ENCODE measurements at regions not wholly inside any gene's neighbourhood (a gene's known extent, or its start where the extent isn't known, plus 50 kb on each side); places are given as distances from the start of the nearest gene placed in this dataset.
"Not testable (repeated sequence)": the region's sequence is repeated elsewhere in the genome, so short reads cannot be mapped to it uniquely, and the experiment has no call there.

DNA sequence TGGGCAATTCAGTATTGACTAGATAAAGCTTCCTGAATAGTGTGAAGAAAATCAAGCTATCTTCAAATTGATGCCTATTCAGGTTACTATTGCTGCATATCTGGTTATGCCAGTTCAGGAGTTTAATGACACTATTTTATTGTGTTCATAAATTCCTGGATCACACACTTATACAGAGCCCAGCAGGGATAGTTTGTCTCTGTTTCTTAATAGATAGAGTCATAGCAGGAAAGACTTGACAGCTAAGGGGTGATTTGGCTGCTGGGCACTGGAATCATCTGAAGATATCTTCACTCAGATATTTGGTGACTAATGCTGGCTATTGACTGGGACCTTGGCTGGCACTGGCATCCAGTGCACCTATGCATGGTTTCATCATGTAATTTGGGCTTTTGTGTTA is 187.8 kb downstream of the PYDC2 start:
- no peak for DNase-seq

DNA sequence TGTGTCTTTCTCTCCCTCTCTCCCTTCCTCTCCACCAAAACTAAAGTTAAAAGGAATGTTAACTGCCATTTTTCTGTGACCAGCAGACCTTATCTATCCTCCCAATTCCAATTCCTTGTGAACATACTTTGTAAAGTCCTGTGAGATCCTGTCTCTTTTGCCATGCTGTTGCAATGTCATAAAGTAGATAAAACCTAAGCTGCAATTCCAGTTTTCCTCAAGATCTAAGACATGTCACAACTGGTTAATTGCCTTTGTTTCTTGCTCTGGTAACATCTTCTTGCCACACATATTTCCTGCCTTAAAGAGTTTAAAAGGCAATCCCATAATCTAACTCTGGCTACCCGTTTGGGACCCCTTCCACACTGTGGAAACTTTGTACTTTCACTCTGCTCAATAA is 188.7 kb downstream of the PYDC2 start:
- DNase-seq: no peak

DNA sequence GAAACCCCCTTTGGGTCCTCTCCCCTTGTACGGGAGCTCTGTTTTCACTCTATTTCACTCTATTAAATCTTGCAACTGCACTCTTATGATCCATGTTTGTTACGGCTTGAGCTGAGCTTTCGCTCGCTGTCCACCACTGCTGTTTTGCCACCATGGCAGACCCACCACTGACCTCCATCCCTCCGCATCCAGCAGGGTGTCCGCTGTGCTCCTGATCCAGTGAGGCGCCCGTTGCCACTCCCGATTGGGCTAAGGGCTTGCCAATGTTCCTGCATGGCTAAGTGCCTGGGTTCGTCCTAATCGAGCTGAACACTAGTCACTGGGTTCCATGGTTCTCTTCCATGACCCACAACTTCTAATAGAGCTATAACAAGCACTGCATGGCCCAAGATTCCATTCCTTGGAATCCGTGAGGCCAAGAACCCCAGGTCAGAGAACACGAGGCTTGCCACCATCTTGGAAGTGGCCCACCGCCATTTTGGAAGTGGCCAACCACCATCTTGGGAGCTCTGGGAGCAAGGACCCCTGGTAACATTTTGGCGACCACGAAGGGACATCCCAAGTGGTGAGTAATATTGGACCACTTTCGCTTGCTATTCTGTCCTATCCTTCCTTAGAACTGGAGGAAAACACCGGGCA is 197.9 kb downstream of the PYDC2 start:
- DNase-seq: not testable (repeated sequence)

DNA sequence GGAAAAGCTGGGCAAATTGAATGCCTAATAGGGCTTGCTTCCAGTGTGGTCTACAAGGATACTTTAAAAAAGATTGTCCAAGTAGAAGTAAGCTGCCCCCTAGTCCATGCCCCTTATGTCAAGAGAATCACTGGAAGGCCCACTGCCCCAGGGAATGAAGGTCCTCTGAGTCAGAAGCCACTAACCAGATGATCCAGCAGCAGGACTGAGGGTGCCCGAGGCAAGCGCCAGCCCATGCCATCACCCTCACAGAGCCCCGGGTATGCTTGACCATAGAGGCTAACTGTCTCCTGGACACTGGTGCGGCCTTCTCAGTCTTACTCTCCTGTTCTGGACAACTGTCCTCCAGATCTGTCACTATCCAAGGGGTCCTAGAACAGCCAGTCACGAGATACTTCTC is 201.2 kb downstream of the PYDC2 start:
- DNase-seq: not testable (repeated sequence)

DNA sequence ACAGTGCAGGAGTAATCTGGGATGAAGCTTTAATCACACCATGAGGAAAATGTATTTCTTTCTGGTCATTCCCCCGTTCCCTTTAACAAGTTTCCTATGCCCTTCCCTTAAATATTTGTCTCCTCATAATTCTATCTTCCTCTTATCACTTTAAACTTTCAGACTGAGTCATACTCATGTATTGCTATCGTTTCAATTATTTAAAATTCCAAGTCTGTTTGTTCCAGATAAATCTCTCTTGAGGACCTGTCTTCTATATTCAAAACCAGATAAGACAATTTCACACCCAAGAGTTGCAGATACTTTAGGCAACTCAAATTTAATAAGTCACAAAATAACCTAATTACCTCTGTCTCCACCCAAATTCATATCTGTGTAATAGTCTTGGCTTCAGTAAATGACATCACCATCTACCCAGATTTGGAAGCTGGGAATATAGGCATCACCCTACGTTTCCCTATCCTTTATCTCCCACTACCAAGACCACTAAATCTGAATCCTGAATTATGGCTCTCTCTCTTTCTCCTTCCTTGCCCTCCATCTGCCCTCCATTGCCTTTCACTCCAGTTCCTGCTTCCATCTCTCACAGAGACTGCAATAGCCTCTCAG is 220.1 kb downstream of the PYDC2 start:
- DNase-seq: no peak

DNA sequence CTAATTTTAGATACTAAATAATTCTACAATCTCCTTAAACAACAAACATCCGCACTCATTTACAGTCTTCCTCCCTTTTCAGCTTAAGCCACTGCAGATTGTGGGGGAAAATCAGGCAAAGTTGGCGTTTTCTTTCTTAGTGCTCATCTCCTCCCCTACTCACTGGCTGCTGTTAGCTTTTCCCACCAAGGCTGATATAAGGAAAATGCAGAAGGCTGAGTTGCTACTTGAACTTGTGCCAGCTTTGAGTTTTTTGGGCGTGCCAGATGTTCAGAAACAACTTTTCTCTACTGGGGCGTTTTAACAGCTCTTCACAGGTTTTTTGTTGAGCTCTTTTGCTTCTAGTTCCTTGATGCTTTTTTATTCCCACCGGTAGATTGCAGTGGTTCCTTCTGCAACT is 222.0 kb downstream of the PYDC2 start:
- DNase-seq: no peak

DNA sequence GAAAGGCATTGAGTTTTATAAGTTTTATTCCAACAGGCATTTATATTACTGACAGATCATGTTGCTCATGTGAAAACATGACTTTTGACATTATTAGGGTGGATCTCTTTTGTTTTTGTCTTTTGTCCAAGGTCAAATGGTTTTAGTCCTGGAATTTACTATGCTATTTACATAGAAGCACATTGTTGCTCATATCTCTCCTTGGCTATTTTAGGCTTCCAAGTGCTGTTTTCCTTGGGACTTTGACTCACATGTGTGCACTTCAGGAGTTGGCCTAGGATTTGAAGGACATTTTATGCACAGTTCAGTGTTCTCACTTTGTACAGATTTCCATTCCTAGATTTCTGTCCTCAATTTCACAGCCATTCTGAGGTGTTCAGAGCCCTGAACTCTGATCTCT is 225.7 kb downstream of the PYDC2 start:
- DNase-seq: no peak

DNA sequence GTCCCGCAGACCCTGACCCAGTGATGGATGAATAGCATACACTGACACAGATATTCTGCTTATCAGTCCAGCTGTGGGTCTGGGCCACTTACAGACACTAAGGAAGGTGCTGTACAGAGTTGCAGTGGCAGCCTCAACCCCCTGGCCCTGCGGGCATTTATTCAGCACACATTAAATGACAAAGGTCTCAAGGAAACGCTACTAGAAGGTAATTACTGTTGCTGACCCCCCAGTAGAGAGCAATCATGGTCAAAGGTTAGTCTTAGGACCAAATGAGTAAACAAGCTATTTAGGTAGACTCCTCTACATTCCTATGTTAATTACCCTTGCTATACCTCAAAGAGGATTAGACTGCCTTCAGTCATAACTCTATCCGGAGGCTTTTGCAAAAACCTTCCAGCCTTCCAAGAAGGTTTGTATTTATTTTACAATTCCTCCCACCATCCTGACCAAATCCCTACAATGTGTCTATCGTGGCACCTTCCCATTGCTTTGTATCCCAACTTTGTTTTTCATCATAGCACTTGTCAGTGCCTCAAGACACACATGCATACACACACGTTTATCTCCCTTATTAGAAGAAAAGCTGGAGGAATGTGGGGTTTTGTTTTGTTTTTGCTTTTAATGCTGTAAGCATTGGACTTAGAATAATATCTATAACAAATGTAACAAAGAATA is 227.9 kb downstream of the PYDC2 start:
- DNase-seq: no peak

DNA sequence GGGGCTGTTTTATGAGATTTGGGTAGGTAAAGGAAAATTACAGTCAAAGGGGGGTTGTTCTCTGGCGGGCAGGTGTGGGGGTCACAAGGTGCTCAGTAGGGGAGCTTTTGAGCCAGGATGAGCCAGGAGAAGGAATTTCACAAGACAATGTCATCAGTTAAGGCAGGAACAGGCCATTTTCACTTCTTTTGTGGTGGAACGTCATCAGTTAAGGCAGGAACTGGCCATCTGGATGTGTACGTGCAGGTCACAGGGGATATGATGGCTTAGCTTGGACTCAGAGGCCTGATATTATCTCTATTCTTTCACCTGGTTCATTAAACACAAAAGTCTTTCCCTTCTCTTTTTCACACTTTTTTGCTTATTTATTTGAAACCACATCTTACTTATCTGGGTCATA is 230.2 kb downstream of the PYDC2 start:
- not testable (repeated sequence) for DNase-seq

DNA sequence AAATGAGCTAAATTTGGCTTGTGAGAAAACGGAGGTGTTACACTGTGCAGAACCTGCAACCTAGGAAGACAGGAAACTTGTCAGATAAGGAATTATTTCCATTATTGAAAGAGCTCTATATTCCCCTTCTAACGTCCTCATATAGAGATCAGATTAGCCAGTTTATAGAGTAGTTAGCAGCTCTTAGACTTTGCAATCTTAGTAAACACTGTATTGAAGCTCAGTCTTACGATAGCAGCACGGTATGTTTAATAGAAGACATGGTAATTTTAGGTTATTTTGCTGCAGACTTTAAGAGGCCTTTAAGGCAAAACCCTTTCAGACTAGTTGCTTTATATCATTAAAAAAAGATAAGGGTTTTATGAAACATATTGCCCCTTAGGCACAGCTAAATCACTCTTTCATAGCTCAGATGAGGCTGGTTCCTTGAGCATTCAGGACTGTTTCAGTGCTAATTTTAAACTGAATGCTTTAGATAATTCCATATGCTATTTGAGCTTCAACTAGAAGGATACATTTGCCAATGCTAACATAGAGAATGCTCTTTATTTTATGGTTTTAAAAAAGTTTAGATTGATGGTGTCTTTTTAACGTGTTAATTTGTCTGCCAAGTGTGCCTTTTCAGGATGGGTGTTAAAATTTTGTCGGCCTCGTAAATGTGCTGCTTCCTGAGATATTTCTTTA is 234.3 kb downstream of the PYDC2 start:
- DNase-seq: no peak

DNA sequence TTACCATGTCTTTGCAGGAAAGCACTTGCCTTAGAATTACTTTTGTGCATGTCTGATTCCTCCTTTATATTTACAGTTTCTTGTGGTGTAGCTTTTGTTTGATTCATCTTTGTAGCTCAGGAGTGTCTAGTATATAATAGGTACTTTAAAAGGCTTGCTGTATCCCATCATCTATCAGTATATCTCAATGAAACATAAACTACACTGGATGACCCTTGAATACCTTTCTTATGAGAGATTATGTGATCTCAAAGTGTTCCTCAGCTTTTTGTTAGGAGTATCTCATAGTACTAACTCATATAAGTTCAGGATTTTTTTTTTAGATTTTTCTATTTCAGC is 234.8 kb downstream of the PYDC2 start:
- no peak for DNase-seq

DNA sequence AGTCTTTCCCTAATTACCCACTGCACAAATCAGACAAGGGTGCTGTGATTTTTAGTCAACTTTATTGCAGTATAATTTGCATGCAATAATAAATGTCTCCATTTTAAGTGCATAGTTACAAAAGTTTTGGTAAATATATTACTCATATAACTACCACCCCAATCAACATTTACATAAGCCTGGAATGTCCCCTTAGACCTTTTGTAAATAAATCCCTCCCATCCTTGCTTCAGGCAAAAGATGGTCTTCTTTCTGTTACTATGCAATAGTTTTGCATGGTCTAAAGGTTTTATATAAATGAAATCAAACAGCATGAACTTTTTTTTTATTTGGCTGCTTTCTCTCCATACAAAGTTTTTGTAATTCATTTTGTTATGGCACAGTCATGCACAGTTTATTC is 235.4 kb downstream of the PYDC2 start:
- DNase-seq: no peak

DNA sequence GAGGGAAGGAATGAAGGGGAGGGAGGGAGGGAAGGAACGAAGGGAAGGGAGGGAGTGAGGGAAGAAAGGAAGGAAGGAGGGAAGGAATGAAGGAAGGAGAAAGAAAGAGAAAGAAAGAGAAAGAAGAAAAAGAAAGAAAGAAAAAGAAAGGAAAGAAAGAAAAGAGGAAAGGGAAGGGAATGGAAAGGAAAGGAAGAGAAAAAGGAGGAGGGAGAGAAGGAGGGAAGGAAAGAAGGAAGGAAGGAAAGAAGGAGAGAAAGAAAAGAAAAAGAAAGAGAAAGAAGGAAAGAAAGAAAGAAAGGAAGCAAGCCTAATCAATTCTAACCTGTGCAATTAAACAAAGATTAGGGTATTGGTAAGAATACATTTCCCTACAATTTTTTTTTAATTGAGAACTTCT is 238.6 kb downstream of the PYDC2 start:
- DNase-seq: no peak

DNA sequence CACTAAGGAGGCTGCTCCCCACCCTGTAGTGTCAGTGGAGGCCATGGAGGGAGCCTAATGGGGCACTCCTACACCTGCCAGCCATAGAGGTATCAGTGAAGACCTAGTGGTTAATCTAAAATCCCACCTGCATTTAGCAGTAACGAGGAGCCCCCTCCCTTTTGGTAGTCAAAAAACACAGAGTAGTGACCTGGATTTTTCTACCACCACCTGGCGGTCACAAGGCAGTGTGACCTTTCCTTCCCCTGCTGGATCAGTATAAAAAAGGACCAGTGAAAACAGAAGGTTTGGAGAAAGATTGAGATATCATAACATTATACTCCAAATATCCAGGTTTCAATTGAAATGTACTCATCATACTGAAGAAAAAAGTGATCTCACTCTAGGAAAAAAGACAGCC is 241.2 kb downstream of the PYDC2 start:
- no peak for DNase-seq

DNA sequence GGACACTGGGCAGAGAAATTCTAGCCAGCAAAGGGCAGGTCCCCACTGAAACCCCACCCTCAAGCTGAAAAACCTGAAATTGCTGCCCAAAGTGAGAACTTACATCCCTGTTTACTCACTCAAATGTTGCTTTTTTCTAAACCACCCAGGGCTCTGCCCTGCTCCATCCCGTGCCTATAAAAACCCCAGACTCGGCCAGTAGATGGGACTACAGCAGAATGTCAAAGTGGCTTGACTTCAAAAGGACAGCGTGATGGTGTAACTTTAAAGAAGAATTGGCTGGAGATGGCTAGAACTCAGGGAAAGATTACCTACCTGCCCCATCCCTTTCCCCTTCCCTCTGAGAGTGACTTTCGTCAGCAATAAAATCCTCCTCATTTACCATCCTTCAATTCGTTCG is 246.9 kb downstream of the PYDC2 start:
- no peak for DNase-seq

DNA sequence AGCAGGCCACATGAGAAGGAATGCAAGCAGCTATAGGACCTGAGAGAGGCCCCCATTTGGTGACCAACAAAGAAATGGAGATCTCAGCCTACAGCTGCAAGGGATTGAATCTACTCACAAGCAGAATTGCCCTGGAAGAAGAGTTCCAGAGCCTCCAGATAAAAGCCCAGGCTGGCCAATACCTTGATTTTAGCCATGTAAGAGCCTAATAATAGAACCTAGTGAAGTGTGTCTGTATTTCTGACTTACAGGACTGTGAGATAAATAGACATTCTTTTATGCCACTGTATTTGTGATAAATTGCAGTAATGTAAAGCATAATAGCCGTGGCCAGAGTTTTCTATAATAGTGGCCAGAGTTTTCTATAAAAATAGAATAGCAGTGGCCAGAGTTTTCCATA is 254.6 kb downstream of the PYDC2 start:
- no peak for DNase-seq

DNA sequence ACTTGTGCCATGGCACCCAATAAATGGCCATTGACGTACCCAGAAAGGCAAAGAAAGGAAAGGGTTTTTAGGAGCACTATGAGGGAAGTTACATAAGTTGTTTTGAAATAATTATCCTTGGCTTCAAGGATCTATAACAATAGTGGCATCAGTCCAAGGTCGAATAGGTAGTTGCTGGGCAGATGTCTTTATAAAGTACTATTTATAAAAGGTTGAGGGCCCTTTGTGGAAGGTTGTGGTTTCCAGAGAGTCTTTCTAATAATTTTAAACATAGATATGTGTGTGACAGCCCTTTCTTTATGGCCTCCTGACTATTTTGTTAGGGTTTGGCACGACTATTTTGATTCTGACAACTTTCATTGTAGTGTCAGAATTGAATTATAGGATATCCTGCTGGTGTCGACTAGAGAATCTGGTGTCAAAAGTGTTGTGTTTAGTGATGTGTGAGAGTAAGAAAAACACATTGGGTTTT is 260.5 kb downstream of the PYDC2 start:
- DNase-seq: no peak

DNA sequence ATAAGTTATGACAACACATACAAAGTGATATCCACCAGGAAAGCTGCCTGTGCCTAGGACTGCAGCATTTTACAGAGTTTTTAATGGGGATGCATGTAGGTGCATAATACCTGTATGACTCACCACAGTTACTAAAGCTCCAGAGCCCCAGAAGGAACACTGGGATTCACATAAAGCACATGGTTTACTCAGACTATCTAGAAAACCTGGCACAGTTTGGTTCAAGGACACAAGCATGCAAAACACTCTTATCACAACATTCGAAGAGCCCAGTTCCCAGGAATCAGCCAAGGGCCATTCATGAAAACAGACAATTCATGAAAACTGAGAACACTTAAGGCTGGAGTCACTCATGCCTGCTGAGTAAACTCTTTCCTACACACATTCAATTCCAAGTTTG is 261.0 kb downstream of the PYDC2 start:
- peak in 1 of 2 experiments; percentile 4 for DNase-seq

DNA sequence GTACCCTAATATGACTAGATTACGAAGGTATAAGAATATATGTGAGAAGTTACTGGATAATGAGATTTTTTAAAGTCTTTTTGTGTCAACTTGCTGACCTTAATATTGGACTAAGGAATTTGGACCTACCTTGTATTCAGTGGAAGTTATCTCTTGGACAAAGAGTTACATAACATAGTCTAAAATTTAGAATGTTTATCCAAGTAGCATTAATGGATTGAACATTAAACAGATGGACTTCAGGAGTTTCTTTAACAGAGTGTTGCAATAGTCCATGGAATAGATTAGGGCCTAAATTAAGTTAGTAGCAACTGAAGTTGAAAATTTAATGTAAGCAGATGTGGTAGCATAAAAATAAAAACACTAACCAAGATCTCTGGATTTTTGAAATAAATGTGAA is 266.4 kb downstream of the PYDC2 start:
- no peak for DNase-seq

DNA sequence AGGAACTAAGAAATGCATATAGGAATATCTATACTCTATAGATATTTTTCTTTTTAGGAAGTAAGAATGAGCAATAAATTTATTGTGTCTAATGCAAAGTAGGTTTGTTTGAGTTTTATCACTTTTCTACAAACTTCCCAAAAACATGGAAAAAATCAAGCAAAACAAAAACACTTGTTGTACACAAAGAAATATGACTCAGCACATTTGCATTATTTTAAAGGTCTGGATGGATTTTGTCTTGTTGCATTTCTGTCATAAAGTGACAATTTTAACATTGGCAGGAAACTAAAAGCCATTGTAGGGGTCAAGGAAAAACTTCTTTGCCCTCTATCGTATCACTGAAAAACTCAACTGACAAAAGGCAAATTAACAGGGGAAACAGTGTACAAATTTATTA is 267.2 kb downstream of the PYDC2 start:
- DNase-seq: no peak

DNA sequence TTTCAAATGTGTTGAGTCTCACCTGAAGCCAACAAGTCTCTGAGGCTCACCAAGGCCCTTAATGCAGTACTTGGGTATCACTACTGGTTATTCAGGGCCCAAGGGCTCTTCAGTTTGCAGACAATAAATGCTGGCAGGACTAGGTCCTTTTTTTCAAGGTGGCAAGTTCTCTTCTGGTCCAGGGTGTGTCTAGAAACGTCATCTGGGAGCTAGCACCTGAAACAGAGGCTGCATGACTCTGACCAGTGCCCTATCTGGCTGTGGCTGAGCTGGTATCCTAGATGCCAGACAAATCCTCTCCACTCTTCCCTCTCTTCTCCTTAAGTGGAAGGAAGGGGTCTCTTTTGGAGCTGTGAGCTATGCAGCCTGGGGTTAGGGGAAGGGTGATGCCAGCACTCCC is 276.8 kb downstream of the PYDC2 start:
- DNase-seq: no peak

DNA sequence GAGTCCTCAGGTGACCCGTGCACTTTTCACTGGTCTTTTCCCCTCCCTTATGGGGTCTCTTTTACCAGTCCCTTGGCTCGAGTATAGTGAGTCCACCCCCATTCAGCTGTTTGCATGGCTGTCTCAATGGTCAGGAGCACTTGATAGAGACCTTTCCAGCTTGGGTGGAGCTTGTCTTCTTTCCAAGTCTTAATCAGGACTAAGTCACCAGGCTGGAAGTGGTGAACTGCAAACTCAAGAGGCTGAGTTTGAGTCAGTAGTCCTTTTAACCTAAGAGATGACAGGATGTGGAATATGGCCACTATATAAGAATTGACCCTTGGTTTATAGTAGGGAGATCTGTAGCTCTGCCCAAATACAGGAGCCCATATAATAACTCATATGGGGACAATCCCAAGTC is 279.7 kb downstream of the PYDC2 start:
- no peak for DNase-seq

DNA sequence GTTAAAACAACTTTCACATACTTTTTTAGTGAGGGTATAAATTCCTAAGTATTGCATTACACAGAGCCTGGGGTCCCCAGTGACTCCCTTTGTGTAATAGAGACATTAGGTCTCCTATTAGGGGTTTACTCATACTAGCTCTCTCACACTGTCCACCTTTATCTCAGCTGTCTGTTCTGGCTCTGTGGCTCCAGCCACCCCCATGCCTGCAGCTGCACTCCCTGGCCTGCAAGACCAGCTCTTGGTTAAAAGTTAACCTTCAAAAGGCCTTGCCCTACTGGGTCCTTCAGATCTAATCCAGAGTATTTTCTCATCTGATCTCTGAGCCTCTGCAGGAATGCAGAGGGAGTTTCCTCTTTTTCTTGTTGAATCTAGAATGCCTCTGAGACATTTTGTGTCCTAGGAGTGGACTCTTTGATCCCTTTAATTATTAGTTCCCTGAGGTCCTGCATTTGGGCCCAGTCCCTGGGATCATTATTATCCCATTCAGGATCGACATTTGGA is 280.9 kb downstream of the PYDC2 start:
- not testable (repeated sequence) for DNase-seq

DNA sequence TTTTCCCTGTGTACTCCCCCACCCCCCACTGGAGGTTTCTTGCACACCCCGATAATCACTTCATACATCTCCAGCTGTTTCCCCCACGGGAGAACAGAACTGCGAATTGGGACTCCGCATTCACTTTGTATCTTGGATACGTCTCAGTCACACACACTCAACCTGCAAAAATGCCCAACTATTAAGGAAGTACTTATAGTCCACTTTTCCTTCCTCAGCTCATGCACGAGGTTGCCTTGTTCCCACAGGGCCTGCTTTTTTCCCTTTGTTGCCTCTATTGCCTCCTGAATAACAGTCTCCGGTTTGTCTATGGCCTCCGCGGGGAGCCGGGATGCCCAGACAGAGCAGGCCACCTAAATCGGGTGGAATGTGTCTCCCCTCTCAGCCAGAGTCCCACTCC is 282.3 kb downstream of the PYDC2 start:
- DNase-seq: no peak
